GM23248 (cell line): ENCODE measurements at regions not wholly inside any gene's neighbourhood (a gene's known extent, or its start where the extent isn't known, plus 50 kb on each side); places are given as distances from the start of the nearest gene placed in this dataset.

Experiments
- EZH2 ChIP-seq: fragments of 200-600 bp; sonication (generic); IDR thresholded peaks from 2 replicates; pipeline ENCODE4 v1.6.1; 2018; ENCODE audit warnings: antibody characterized with exemption, mild to moderate bottlenecking; ENCODE audit not compliant: insufficient read depth, poor library complexity, severe bottlenecking
- EZH2phosphoT487 ChIP-seq: fragments of 200-600 bp; sonication (generic); IDR thresholded peaks from 2 replicates; pipeline ENCODE4 v1.6.1; 2018; ENCODE audit warnings: antibody characterized with exemption, moderate library complexity, mild to moderate bottlenecking, low read depth; ENCODE audit not compliant: insufficient read depth

DNA sequence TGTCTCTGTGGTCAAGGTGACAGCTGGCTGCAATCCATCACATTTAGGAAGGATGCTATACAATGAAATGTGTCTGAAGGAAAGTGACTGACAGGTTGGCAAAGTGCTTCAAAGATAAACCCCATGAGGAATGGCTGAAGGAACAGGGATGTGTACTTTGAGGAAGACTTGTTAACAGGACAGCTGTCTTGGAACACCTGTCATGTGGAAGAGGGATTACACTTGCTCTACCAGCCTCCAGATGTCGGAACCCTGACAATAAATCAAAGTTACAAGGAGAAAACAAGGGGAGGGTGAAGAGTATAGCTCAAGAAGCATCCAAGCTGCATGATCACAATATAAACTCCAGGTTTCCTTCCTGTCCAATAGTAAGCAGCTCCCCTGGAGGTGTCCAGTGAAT, 147.8 kb upstream of the TMCC3 start:
- no peak for TF ChIP-seq EZH2phosphoT487
- TF ChIP-seq EZH2 = no peak
